NCI-H524 (cell line): ENCODE measurements at regions not wholly inside any gene's neighbourhood (a gene's known extent, or its start where the extent isn't known, plus 50 kb on each side); places are given as distances from the start of the nearest gene placed in this dataset.
A peak's percentile ranks its signal among the peaks of the same experiment; 100 is the strongest.
"Not testable (repeated sequence)": the region's sequence is repeated elsewhere in the genome, so short reads cannot be mapped to it uniquely, and the experiment has no call there.

Experiments used
- DNase-seq, 2 experiments: peaks; one replicate each; lab custom pipeline; 2025; lab: John Stamatoyannopoulos, UW

- DNase-seq = no peak
Observed at GRCh38 chr6:159594106-159594749, 98.8 kb downstream of the SOD2 start.

- peak in 1 of 2 experiments; percentile 17 for DNase-seq
Observed at GRCh38 chr6:159590835-159591234, 102.2 kb downstream of the SOD2 start.

GRCh38 chr6:159586684-159587083 lies 106.4 kb downstream of the SOD2 start:
- DNase-seq = no peak

GRCh38 chr6:159582736-159583135 lies 110.3 kb downstream of the SOD2 start:
- no peak for DNase-seq

- no peak for DNase-seq
Observed at GRCh38 chr6:159578629-159579028, 114.4 kb downstream of the SOD2 start.

- DNase-seq = no peak
Observed at GRCh38 chr6:159577564-159577963, 115.5 kb downstream of the SOD2 start.

GRCh38 chr6:159572439-159573110 lies 120.5 kb downstream of the SOD2 start:
- DNase-seq = no peak

- DNase-seq = no peak
Observed at GRCh38 chr6:159565181-159565710, 127.8 kb downstream of the SOD2 start.

- DNase-seq = no peak
Observed at GRCh38 chr6:159564456-159564855, 128.6 kb downstream of the SOD2 start.

GRCh38 chr6:159557031-159557430 lies 136.0 kb downstream of the SOD2 start:
- peak in 1 of 2 experiments; percentile 24 for DNase-seq

GRCh38 chr6:159555082-159555875 lies 137.8 kb downstream of the SOD2 start:
- no peak for DNase-seq

GRCh38 chr6:159541296-159541695 lies 151.7 kb downstream of the SOD2 start:
- DNase-seq = peak; percentile 79 to 84

- DNase-seq = no peak
Observed at GRCh38 chr6:159540883-159541282, 152.2 kb downstream of the SOD2 start.

- no peak for DNase-seq
Observed at GRCh38 chr6:159540152-159540551, 152.9 kb downstream of the SOD2 start.

- not testable (repeated sequence) for DNase-seq
Observed at GRCh38 chr6:159538031-159538430, 155.0 kb downstream of the SOD2 start.

GRCh38 chr6:159535656-159536350 lies 157.2 kb downstream of the SOD2 start:
- no peak for DNase-seq

- DNase-seq = no peak
Observed at GRCh38 chr6:159533568-159533967, 159.5 kb downstream of the SOD2 start.

- no peak for DNase-seq
Observed at GRCh38 chr6:159533016-159533415, 160.0 kb downstream of the SOD2 start.

- no peak for DNase-seq
Observed at GRCh38 chr6:159532155-159532554, 160.9 kb downstream of the SOD2 start.

GRCh38 chr6:159529934-159530333 lies 163.1 kb downstream of the SOD2 start:
- peak; percentile 17 to 77 for DNase-seq

GRCh38 chr6:159527351-159527750 lies 165.7 kb downstream of the SOD2 start:
- DNase-seq = no peak

- DNase-seq = no peak
Observed at GRCh38 chr6:159525445-159526025, 167.5 kb downstream of the SOD2 start.
